OCI-LY1 (cell line): ENCODE measurements at regions not wholly inside any gene's neighbourhood (a gene's known extent, or its start where the extent isn't known, plus 50 kb on each side); places are given as distances from the start of the nearest gene placed in this dataset.

Source experiments
- H2AFZ ChIP-seq: fragments of 200-600 bp; sonication (generic), shearing (Covaris generic); 2 replicates; pipeline ENCODE4 v1.6.0; 2014; ENCODE audit warnings: antibody characterized with exemption, mild to moderate bottlenecking, low read length
- H3F3A ChIP-seq: fragments of 200-600 bp; sonication (generic), shearing (Covaris generic); 2 replicates; pipeline ENCODE4 v1.6.0; 2014; ENCODE audit warnings: mild to moderate bottlenecking, antibody characterized with exemption, low read length, moderate library complexity; ENCODE audit not compliant: insufficient read depth
- H3K27ac ChIP-seq: fragments of 200-600 bp; sonication (generic); 2 replicates; pipeline ENCODE4 v1.5.1; 2014; ENCODE audit warnings: low read length, mixed run types, mild to moderate bottlenecking, low read depth; ENCODE audit not compliant: poor library complexity, severe bottlenecking
- H3K27me3 ChIP-seq: fragments of 200-600 bp; sonication (generic); 2 replicates; pipeline ENCODE4 v1.6.0; 2014; ENCODE audit warnings: antibody characterized with exemption, mild to moderate bottlenecking, low read length, moderate library complexity; ENCODE audit not compliant: insufficient read depth
- H3K36me3 ChIP-seq: fragments of 200-600 bp; sonication (generic); 2 replicates; pipeline ENCODE4 v1.6.1; 2014; ENCODE audit warnings: mild to moderate bottlenecking, antibody characterized with exemption, low read length, moderate library complexity, mixed read lengths; ENCODE audit not compliant: insufficient read depth
- H3K4me1 ChIP-seq: fragments of 200-600 bp; sonication (generic); 2 replicates; pipeline ENCODE4 v1.5.1; 2014; ENCODE audit warnings: mild to moderate bottlenecking, low read length, moderate library complexity; ENCODE audit not compliant: insufficient read depth, severe bottlenecking
- H3K4me2 ChIP-seq: fragments of 200-600 bp; sonication (generic), shearing (Covaris generic); 2 replicates; pipeline ENCODE4 v1.6.1; 2014; ENCODE audit warnings: low read length
- H3K4me3 ChIP-seq: fragments of 200-600 bp; sonication (generic); 2 replicates; pipeline ENCODE4 v1.5.1; 2014; ENCODE audit warnings: low read length, low read depth, mild to moderate bottlenecking, mixed read lengths; ENCODE audit not compliant: poor library complexity, severe bottlenecking
- H3K79me2 ChIP-seq: fragments of 200-600 bp; shearing (Covaris generic); 2 replicates; pipeline ENCODE4 v1.6.1; 2016; ENCODE audit warnings: mixed run types, low read length, mixed read lengths; ENCODE audit not compliant: insufficient read depth
- H3K9ac ChIP-seq: fragments of 200-600 bp; sonication (generic), shearing (Covaris generic); 2 replicates; pipeline ENCODE4 v1.6.1; 2014; ENCODE audit warnings: mild to moderate bottlenecking, low read length, mixed read lengths
- H3K9me2 ChIP-seq: fragments of 200-600 bp; sonication (generic), shearing (Covaris generic); 2 replicates; pipeline ENCODE4 v1.6.1; 2014; ENCODE audit warnings: low read depth, mild to moderate bottlenecking, low read length, mixed read lengths
- H3K9me3 ChIP-seq: fragments of 200-600 bp; shearing (Covaris generic); 2 replicates; pipeline ENCODE4 v1.6.1; 2014; ENCODE audit warnings: low read length, mixed read lengths
- H4K20me1 ChIP-seq: fragments of 200-600 bp; sonication (generic), shearing (Covaris generic); 2 replicates; pipeline ENCODE4 v1.6.0; 2016; ENCODE audit warnings: mild to moderate bottlenecking, low read length; ENCODE audit not compliant: insufficient read depth
- CTCF ChIP-seq: fragments of 200-600 bp; sonication (generic), shearing (Covaris generic); IDR thresholded peaks from 2 replicates; pipeline ENCODE4 v1.5.1; 2017; ENCODE audit warnings: mild to moderate bottlenecking, antibody characterized with exemption, low read length, moderate library complexity, mixed read lengths
- EZH2 ChIP-seq: fragments of 200-600 bp; sonication (generic), shearing (Covaris generic); IDR thresholded peaks from 2 replicates; pipeline ENCODE4 v1.8.0; 2017; ENCODE audit warnings: borderline replicate concordance, mixed run types, mild to moderate bottlenecking, antibody characterized with exemption, low read length, moderate library complexity, mixed read lengths

- H3K9me3 ChIP-seq = no peaks in the 10 kb centered on the region
- TF ChIP-seq EZH2 (no peak), CTCF (no peak)
- no peaks in the 10 kb centered on the region for H3F3A ChIP-seq
- no peak overlapping the region for H3K4me2 ChIP-seq
- no peak overlapping the region for H3K9ac ChIP-seq
- no peaks in the 10 kb centered on the region for H3K36me3 ChIP-seq
- no peaks in the 10 kb centered on the region for H4K20me1 ChIP-seq
- no peaks in the 10 kb centered on the region for H3K79me2 ChIP-seq
- no peaks in the 10 kb centered on the region for H3K4me1 ChIP-seq
- H3K9me2 ChIP-seq = no peaks in the 10 kb centered on the region
- H3K27ac ChIP-seq = no peak overlapping the region
- no peak overlapping the region for H2AFZ ChIP-seq
- peaks cover 4% of the 10 kb centered on the region; the same call in 1 of the 2 replicates for H3K27me3 ChIP-seq
- H3K4me3 ChIP-seq = no peak overlapping the region
These were observed 326.2 kb upstream of the MSX2 start for GRCh38 chr5:174398171-174398570.

GRCh38 chr5:174399411-174399810 lies 325.0 kb upstream of the MSX2 start:
- Histone ChIP-seq H3K4me2 (no peak overlapping the region), H3K79me2 (no peaks in the 10 kb centered on the region)

GRCh38 chr5:174400461-174400860 lies 323.9 kb upstream of the MSX2 start:
- no peaks in the 10 kb centered on the region for H3K4me1 ChIP-seq
- no peaks in the 10 kb centered on the region for H3K79me2 ChIP-seq
- H3K36me3 ChIP-seq = no peaks in the 10 kb centered on the region
- TF ChIP-seq EZH2 (no peak), CTCF (no peak)
- no peak overlapping the region for H3K4me2 ChIP-seq
- no peak overlapping the region for H3K27ac ChIP-seq
- peaks cover 4% of the 10 kb centered on the region; the same call in 1 of the 2 replicates for H3K27me3 ChIP-seq
- H3K9me2 ChIP-seq = no peaks in the 10 kb centered on the region
- H3F3A ChIP-seq = no peaks in the 10 kb centered on the region
- H3K9me3 ChIP-seq = no peaks in the 10 kb centered on the region
- H3K4me3 ChIP-seq = no peak overlapping the region
- H2AFZ ChIP-seq = no peak overlapping the region
- H4K20me1 ChIP-seq = no peaks in the 10 kb centered on the region
- H3K9ac ChIP-seq = no peak overlapping the region

More at GRCh38 chr5:174399411-174399810, 325.0 kb upstream of the MSX2 start:
- no peak overlapping the region for H3K4me3 ChIP-seq
- H3K9ac ChIP-seq = no peak overlapping the region
- no peaks in the 10 kb centered on the region for H3K9me2 ChIP-seq
- no peaks in the 10 kb centered on the region for H3K9me3 ChIP-seq
- H3F3A ChIP-seq = no peaks in the 10 kb centered on the region
- peaks cover 4% of the 10 kb centered on the region; the same call in 1 of the 2 replicates for H3K27me3 ChIP-seq
- H3K27ac ChIP-seq = no peak overlapping the region
- no peak overlapping the region for H2AFZ ChIP-seq
- TF ChIP-seq EZH2 (no peak), CTCF (no peak)
- no peaks in the 10 kb centered on the region for H3K4me1 ChIP-seq
- H4K20me1 ChIP-seq = no peaks in the 10 kb centered on the region
- no peaks in the 10 kb centered on the region for H3K36me3 ChIP-seq
